Thoracic aorta (tissue), 2 donors: ENCODE measurements at regions not wholly inside any gene's neighbourhood (a gene's known extent, or its start where the extent isn't known, plus 50 kb on each side); places are given as distances from the start of the nearest gene placed in this dataset.

ENCODE experiments used
- ATAC-seq: fragments of 150-250 bp; one replicate; pipeline ENCODE4 v1.8.0; 2017; ENCODE audit warnings: low read depth; ENCODE audit not compliant: insufficient number of reproducible peaks, low FRiP score
- DNase-seq: peaks from one replicate; pipeline ENCODE4 v3.0.0-alpha.2; 2020; ENCODE audit warnings: low spot score
- H3K27ac ChIP-seq, 2 donors: fragments of 200-600 bp; sonication (generic); 1 replicate in 1 of 2; 2 replicates in 1 of 2; pipeline ENCODE4 v1.5.1; 2016; ENCODE audit warnings: mild to moderate bottlenecking in 2 of 2, moderate library complexity in 2 of 2
- H3K27me3 ChIP-seq: fragments of 200-600 bp; sonication (generic); replicated peaks from 2 replicates; pipeline ENCODE4 v1.6.0; 2016; ENCODE audit warnings: mild to moderate bottlenecking; ENCODE audit not compliant: insufficient read depth
- H3K36me3 ChIP-seq: fragments of 200-600 bp; sonication (generic); one replicate; pipeline ENCODE4 v1.5.1; 2016
- H3K4me1 ChIP-seq, 2 donors: fragments of 200-600 bp; sonication (generic); 1 replicate in 1 of 2; 2 replicates in 1 of 2; pipeline versions ENCODE4 v1.5.1 to v1.6.0; 2016; ENCODE audit warnings: low read depth in 2 of 2, mild to moderate bottlenecking in 1 of 2; ENCODE audit not compliant: control insufficient read depth in 1 of 2
- H3K4me3 ChIP-seq: fragments of 200-600 bp; sonication (generic); 2 replicates; pipeline ENCODE4 v1.5.1; 2016; ENCODE audit warnings: mild to moderate bottlenecking
- H3K9me3 ChIP-seq: fragments of 200-600 bp; sonication (generic); 2 replicates; pipeline ENCODE4 v1.5.1; 2016
- TF ChIP-seq, protein P1 (sequence below): fragments of 200-600 bp; sonication (generic); IDR thresholded peaks from one replicate; pipeline ENCODE4 v1.5.1; 2019; ENCODE audit warnings: antibody characterized with exemption

- DNase-seq: no peak
- no peaks in the 10 kb centered on the region for H3K27me3 ChIP-seq
- H3K4me1 ChIP-seq: no peaks in the 10 kb centered on the region
- H3K9me3 ChIP-seq: no peaks in the 10 kb centered on the region
- no peak overlapping the region for H3K27ac ChIP-seq
- no peaks in the 10 kb centered on the region for H3K36me3 ChIP-seq
- TF ChIP-seq, protein P1, sequence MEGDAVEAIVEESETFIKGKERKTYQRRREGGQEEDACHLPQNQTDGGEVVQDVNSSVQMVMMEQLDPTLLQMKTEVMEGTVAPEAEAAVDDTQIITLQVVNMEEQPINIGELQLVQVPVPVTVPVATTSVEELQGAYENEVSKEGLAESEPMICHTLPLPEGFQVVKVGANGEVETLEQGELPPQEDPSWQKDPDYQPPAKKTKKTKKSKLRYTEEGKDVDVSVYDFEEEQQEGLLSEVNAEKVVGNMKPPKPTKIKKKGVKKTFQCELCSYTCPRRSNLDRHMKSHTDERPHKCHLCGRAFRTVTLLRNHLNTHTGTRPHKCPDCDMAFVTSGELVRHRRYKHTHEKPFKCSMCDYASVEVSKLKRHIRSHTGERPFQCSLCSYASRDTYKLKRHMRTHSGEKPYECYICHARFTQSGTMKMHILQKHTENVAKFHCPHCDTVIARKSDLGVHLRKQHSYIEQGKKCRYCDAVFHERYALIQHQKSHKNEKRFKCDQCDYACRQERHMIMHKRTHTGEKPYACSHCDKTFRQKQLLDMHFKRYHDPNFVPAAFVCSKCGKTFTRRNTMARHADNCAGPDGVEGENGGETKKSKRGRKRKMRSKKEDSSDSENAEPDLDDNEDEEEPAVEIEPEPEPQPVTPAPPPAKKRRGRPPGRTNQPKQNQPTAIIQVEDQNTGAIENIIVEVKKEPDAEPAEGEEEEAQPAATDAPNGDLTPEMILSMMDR: no peak
- ATAC-seq: no peak
- H3K4me3 ChIP-seq: no peak overlapping the region
Observed at GRCh38 chr14:34040766-34041165, 89.9 kb upstream of the EGLN3 start.

- no peak for DNase-seq
- no peaks in the 10 kb centered on the region for H3K36me3 ChIP-seq
- no peak overlapping the region for H3K27ac ChIP-seq
- no peaks in the 10 kb centered on the region for H3K27me3 ChIP-seq
- no peak for ATAC-seq
- H3K9me3 ChIP-seq: no peaks in the 10 kb centered on the region
- H3K4me1 ChIP-seq: no peaks in the 10 kb centered on the region
- no peak overlapping the region for H3K4me3 ChIP-seq
- TF ChIP-seq, protein P1: no peak
Observed at GRCh38 chr14:34039428-34040047, 88.7 kb upstream of the EGLN3 start.

DNA sequence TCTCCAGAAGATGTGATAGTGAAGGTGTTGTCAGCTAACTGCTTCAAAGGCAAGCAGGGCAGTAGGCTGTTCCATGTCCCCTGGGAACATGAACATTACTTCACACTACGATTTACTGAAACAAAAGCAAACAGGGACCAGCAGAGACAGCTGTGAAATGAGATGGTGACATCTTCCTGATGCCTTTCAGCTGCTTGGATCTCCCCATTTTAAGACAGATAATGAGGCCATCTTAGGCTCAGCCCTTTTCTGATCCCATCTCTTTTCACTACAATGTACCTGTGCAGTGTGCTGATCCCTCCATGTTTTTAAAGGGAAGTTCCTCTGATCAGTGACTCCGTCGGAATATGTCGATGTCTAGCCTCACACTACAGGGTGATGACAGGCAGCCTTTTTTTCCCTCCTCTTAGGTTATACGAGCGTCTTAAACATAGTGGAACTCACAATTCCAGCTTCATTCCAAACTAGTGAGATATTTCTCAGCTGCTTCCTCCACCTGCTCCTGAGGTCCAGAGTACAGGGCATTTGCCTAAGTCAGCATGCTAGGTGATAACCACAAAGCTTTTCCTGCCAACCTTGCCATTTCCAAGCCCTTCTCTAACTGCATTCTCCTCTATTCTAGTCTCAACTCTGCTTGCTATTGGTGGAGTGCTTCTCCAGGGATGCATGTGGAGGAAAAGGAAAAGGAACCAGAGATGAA is 87.6 kb upstream of the EGLN3 start:
- Histone ChIP-seq H3K27me3 (no peaks in the 10 kb centered on the region), H3K36me3 (no peaks in the 10 kb centered on the region)

GRCh38 chr14:34036319-34036766 is 85.5 kb upstream of the EGLN3 start:
- ATAC-seq (no peak), DNase-seq (no peak)
- TF ChIP-seq, protein P1: no peak
- Histone ChIP-seq H3K4me1 (no peaks in the 10 kb centered on the region), H3K4me3 (no peak overlapping the region), H3K36me3 (no peaks in the 10 kb centered on the region), H3K27me3 (no peaks in the 10 kb centered on the region), H3K27ac (no peak overlapping the region), H3K9me3 (no peaks in the 10 kb centered on the region)

More for the DNA sequence above, 87.6 kb upstream of the EGLN3 start:
- H3K9me3 ChIP-seq: no peaks in the 10 kb centered on the region
- H3K4me1 ChIP-seq: no peaks in the 10 kb centered on the region
- no peak overlapping the region for H3K4me3 ChIP-seq
- ATAC-seq: no peak
- TF ChIP-seq, protein P1: no peak
- DNase-seq: no peak
- no peak overlapping the region for H3K27ac ChIP-seq

- no peaks in the 10 kb centered on the region for H3K4me1 ChIP-seq
- H3K9me3 ChIP-seq: no peaks in the 10 kb centered on the region
- TF ChIP-seq, protein P1: no peak
- no peaks in the 10 kb centered on the region for H3K36me3 ChIP-seq
- H3K27me3 ChIP-seq: no peaks in the 10 kb centered on the region
- no peak overlapping the region for H3K4me3 ChIP-seq
- no peak overlapping the region for H3K27ac ChIP-seq
- DNase-seq: no peak
- ATAC-seq: no peak
Observed at GRCh38 chr14:34035934-34036250, 85.0 kb upstream of the EGLN3 start.
